ENCODE measurements at regions not wholly inside any gene's neighbourhood (a gene's known extent, or its start where the extent isn't known, plus 50 kb on each side); places are given as distances from the start of the nearest gene placed in this dataset.

- no peaks in the 10 kb centered on the region for H3K9me3 ChIP-seq (ENCODE audit: low read length)
- intact Hi-C loops (cut with micrococcal nuclease; ENCODE audit: unreplicated experiment): no loop called here
- no peaks in the 10 kb centered on the region for H3K9me2 ChIP-seq (ENCODE audit: insufficient read depth, low read length)
- no peak overlapping the region for H2AFZ ChIP-seq (ENCODE audit: low read length)
- no TSS peak for BruUV-seq (replicated peaks)
- no peaks in the 10 kb centered on the region for H3K36me3 ChIP-seq (ENCODE audit: insufficient read depth, low read length)
- H3K4me2 ChIP-seq (ENCODE audit: low read length): no peak overlapping the region
- no peak for TF ChIP-seq EZH2phosphoT487 (IDR thresholded peaks at IDR 0.05; ENCODE audit: borderline replicate concordance, low read depth, low read length)
- TF ChIP-seq, protein P1, sequence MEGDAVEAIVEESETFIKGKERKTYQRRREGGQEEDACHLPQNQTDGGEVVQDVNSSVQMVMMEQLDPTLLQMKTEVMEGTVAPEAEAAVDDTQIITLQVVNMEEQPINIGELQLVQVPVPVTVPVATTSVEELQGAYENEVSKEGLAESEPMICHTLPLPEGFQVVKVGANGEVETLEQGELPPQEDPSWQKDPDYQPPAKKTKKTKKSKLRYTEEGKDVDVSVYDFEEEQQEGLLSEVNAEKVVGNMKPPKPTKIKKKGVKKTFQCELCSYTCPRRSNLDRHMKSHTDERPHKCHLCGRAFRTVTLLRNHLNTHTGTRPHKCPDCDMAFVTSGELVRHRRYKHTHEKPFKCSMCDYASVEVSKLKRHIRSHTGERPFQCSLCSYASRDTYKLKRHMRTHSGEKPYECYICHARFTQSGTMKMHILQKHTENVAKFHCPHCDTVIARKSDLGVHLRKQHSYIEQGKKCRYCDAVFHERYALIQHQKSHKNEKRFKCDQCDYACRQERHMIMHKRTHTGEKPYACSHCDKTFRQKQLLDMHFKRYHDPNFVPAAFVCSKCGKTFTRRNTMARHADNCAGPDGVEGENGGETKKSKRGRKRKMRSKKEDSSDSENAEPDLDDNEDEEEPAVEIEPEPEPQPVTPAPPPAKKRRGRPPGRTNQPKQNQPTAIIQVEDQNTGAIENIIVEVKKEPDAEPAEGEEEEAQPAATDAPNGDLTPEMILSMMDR (conservative IDR thresholded peaks at IDR 0.05; ENCODE audit: low read length): no peak
- no peak for DNase-seq (ENCODE audit: low spot score)
- no peak overlapping the region for H3K4me3 ChIP-seq (ENCODE audit: low read depth, low read length, poor library complexity, severe bottlenecking)
- no peaks in the 10 kb centered on the region for H4K20me1 ChIP-seq (ENCODE audit: insufficient read depth, low read length)
- ChIA-PET CTCF (ENCODE audit: unreplicated experiment) (no interaction called here), POLR2A (no interaction called here)
- H3K27ac ChIP-seq (ENCODE audit: low read depth, low read length, poor library complexity, severe bottlenecking): no peak overlapping the region
- no peaks in the 10 kb centered on the region for H3K4me1 ChIP-seq (ENCODE audit: insufficient read depth, low read length, poor library complexity, severe bottlenecking)
- H3K79me2 ChIP-seq (ENCODE audit: insufficient read depth, low read depth, low read length): no peaks in the 10 kb centered on the region
These were observed 99.4 kb upstream of the DRD2 start for GRCh38 chr11:113574586-113574985.

DNA sequence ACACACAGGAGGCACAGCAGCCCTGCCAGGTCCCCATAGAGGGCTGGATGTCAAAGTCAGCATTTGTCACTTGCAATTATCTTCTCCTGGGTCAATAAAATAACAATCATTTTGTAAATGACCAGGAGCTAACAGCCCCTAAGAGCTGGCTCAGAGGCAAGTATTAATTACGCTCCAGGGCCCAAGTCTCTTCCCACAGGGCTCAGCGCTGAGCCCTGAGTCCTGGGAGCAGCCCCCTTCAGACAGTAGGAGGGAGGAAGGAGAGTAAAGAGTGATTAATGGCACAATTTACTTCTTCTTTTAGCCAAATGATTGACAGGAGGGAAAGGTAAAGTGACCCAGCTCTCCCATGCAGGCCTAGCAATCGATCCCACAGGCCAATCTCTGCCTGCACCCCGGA lies 99.0 kb upstream of the DRD2 start:
- no peak for DNase-seq (ENCODE audit: low spot score)
- Histone ChIP-seq H4K20me1 (ENCODE audit: insufficient read depth, low read length) (no peaks in the 10 kb centered on the region), H3K79me2 (ENCODE audit: insufficient read depth, low read depth, low read length) (no peaks in the 10 kb centered on the region), H3K27ac (ENCODE audit: low read depth, low read length, poor library complexity, severe bottlenecking) (no peak overlapping the region), H3K4me3 (ENCODE audit: low read depth, low read length, poor library complexity, severe bottlenecking) (no peak overlapping the region), H2AFZ (ENCODE audit: low read length) (no peak overlapping the region), H3K9me2 (ENCODE audit: insufficient read depth, low read length) (no peaks in the 10 kb centered on the region), H3K36me3 (ENCODE audit: insufficient read depth, low read length) (no peaks in the 10 kb centered on the region), H3K4me2 (ENCODE audit: low read length) (no peak overlapping the region), H3K9me3 (ENCODE audit: low read length) (no peaks in the 10 kb centered on the region), H3K4me1 (ENCODE audit: insufficient read depth, low read length, poor library complexity, severe bottlenecking) (no peaks in the 10 kb centered on the region)
- intact Hi-C loops (cut with micrococcal nuclease; ENCODE audit: unreplicated experiment): no loop called here
- BruUV-seq (replicated peaks): no TSS peak
- TF ChIP-seq, protein P1 (conservative IDR thresholded peaks at IDR 0.05; ENCODE audit: low read length): no peak
- no peak for TF ChIP-seq EZH2phosphoT487 (IDR thresholded peaks at IDR 0.05; ENCODE audit: borderline replicate concordance, low read depth, low read length)
- CTCF ChIA-PET (ENCODE audit: unreplicated experiment): no interaction called here
- POLR2A ChIA-PET: no interaction called here

DNA sequence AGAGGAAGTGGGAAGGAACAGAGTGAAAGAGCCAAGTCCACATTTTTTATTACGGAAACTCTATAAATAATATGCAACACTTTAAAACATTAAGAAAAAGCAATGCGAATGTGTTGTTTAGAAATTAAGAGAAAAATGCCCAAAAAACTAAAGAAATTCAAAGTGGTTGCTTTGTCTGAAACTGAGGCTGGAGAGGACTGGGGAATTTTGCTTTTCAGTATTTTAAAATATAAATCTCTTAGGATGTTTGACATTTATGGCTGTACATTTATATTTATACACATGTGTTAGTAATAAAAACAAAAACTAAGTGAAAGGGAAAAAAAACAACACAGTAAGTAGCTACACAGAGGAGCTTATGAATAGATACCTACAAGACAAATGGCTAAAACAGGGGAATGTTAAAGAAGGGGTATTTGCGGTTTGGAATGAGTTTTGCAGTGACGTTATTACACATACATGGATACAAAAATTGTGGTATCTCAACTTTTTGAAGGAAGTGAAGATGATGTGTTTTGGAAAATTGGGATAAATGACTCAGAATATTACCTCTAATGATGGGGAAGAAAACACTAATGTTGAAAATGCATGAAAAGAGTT lies 97.0 kb upstream of the DRD2 start:
- TF ChIP-seq, protein P1 (conservative IDR thresholded peaks at IDR 0.05; ENCODE audit: low read length): no peak
- no peak for TF ChIP-seq EZH2phosphoT487 (IDR thresholded peaks at IDR 0.05; ENCODE audit: borderline replicate concordance, low read depth, low read length)
- no peaks in the 10 kb centered on the region for H3K9me2 ChIP-seq (ENCODE audit: insufficient read depth, low read length)
- intact Hi-C loops (cut with micrococcal nuclease; ENCODE audit: unreplicated experiment): no loop called here
- ChIA-PET POLR2A (no interaction called here), CTCF (ENCODE audit: unreplicated experiment) (no interaction called here)
- H3K27ac ChIP-seq (ENCODE audit: low read depth, low read length, poor library complexity, severe bottlenecking): no peak overlapping the region
- H3K4me2 ChIP-seq (ENCODE audit: low read length): no peak overlapping the region
- DNase-seq (ENCODE audit: low spot score): no peak
- no TSS peak for BruUV-seq (replicated peaks)
- H2AFZ ChIP-seq (ENCODE audit: low read length): no peak overlapping the region
- no peaks in the 10 kb centered on the region for H3K9me3 ChIP-seq (ENCODE audit: low read length)
- no peaks in the 10 kb centered on the region for H4K20me1 ChIP-seq (ENCODE audit: insufficient read depth, low read length)
- H3K4me1 ChIP-seq (ENCODE audit: insufficient read depth, low read length, poor library complexity, severe bottlenecking): no peaks in the 10 kb centered on the region
- no peaks in the 10 kb centered on the region for H3K36me3 ChIP-seq (ENCODE audit: insufficient read depth, low read length)
- no peaks in the 10 kb centered on the region for H3K79me2 ChIP-seq (ENCODE audit: insufficient read depth, low read depth, low read length)
- no peak overlapping the region for H3K4me3 ChIP-seq (ENCODE audit: low read depth, low read length, poor library complexity, severe bottlenecking)

Measured in OCI-LY7 (cell line).